Keratinocyte (primary cell): ENCODE measurements at regions not wholly inside any gene's neighbourhood (a gene's known extent, or its start where the extent isn't known, plus 50 kb on each side); places are given as distances from the start of the nearest gene placed in this dataset.

Experiments used
- CTCF ChIP-seq, 3 experiments: IDR thresholded peaks in 1 of 3; conservative IDR thresholded peaks in 1 of 3; optimal IDR thresholded peaks in 1 of 3; 2 replicates in 2 of 3; 3 replicates in 1 of 3; pipeline versions ENCODE3 to v1.5.1; 2011; ENCODE audit warnings: low read length in 3 of 3, mild to moderate bottlenecking in 3 of 3, moderate library complexity in 2 of 3, control low read depth in 1 of 3, inconsistent platforms in 1 of 3; ENCODE audit not compliant: insufficient read depth in 2 of 3; ENCODE audit errors: extremely low read depth in 1 of 3
- EZH2 ChIP-seq: IDR thresholded peaks from one replicate; pipeline ENCODE4 v1.6.1; 2012; ENCODE audit warnings: inconsistent platforms, mild to moderate bottlenecking, low read length, moderate library complexity

- no peak for TF ChIP-seq CTCF (optimal IDR thresholded peaks at IDR 0.05 in 1 of 3, IDR thresholded peaks at IDR 0.05 in 1 of 3, conservative IDR thresholded peaks at IDR 0.05 in 1 of 3; ENCODE audit: extremely low read depth in 1 of 3, insufficient read depth in 2 of 3, low read length in 3 of 3)
- no peak for TF ChIP-seq EZH2
Measured at GRCh38 chr4:84434344-84434743, 64.7 kb downstream of the NKX6-1 start.
